Uterus (tissue), 3 donors: ENCODE measurements at regions not wholly inside any gene's neighbourhood (a gene's known extent, or its start where the extent isn't known, plus 50 kb on each side); places are given as distances from the start of the nearest gene placed in this dataset.
"Not testable (repeated sequence)": the region's sequence is repeated elsewhere in the genome, so short reads cannot be mapped to it uniquely, and the experiment has no call there.

Experiments used
- DNase-seq, 2 donors: peaks; one replicate each; pipeline ENCODE4 v3.0.0-alpha.2; 2019 to 2020
- H3K27ac ChIP-seq, 2 donors: fragments of 200-600 bp; sonication (generic); 1 replicate in 1 of 2; 2 replicates in 1 of 2; pipeline ENCODE4 v1.5.1; 2016 to 2018
- H3K27me3 ChIP-seq, 2 donors: fragments of 200-600 bp; sonication (generic); one replicate each; pipeline ENCODE4 v1.5.1; 2018 to 2019; ENCODE audit warnings: control low read depth in 1 of 2
- H3K36me3 ChIP-seq, 2 donors: fragments of 200-600 bp; sonication (generic); one replicate each; pipeline ENCODE4 v1.5.1; 2019; ENCODE audit warnings: control low read depth in 1 of 2
- H3K4me1 ChIP-seq, 2 donors: fragments of 200-600 bp; sonication (generic); one replicate each; pipeline ENCODE4 v1.5.1; 2018 to 2019; ENCODE audit warnings: control low read depth in 1 of 2
- H3K4me3 ChIP-seq, 2 donors: fragments of 200-600 bp; sonication (generic); 1 replicate in 1 of 2; 2 replicates in 1 of 2; pipeline ENCODE4 v1.5.1; 2018 to 2019; ENCODE audit warnings: mild to moderate bottlenecking in 1 of 2
- H3K9me3 ChIP-seq, 2 donors: fragments of 200-600 bp; sonication (generic); one replicate each; pipeline ENCODE4 v1.5.1; 2019; ENCODE audit warnings: control low read depth in 1 of 2
- CTCF ChIP-seq, 4 experiments: fragments of 200-600 bp in 2 of 4; fragments of 450-650 bp in 2 of 4; sonication (generic) in 2 of 4; IDR thresholded peaks; one replicate each; pipeline ENCODE4 v1.5.1; 2016 to 2019; ENCODE audit warnings: antibody characterized with exemption in 4 of 4, mild to moderate bottlenecking in 2 of 4, moderate library complexity in 1 of 4
- POLR2A ChIP-seq, 2 donors: fragments of 450-650 bp; IDR thresholded peaks; one replicate each; pipeline ENCODE4 v1.6.1; 2016; ENCODE audit warnings: antibody characterized with exemption in 2 of 2, mild to moderate bottlenecking in 1 of 2, moderate library complexity in 1 of 2
- intact Hi-C: fragments of 100-400 bp; cut with DNase I; formaldehyde crosslinking; loops from one replicate; pipeline ENCODE4 v1.15.1; 2023; ENCODE audit warnings: low total_unique reads
- donor health status: DM: yes; HTN: yes; CAD: no.

- H3K36me3 ChIP-seq: no peaks in the 10 kb centered on the region
- no peak overlapping the region for H3K4me3 ChIP-seq
- no peaks in the 10 kb centered on the region for H3K4me1 ChIP-seq
- H3K27me3 ChIP-seq: no peaks in the 10 kb centered on the region
- intact Hi-C loops: no loop called here
- no peak overlapping the region for H3K27ac ChIP-seq
- no peak for DNase-seq
- no peaks in the 10 kb centered on the region for H3K9me3 ChIP-seq
- TF ChIP-seq CTCF (IDR thresholded peaks at IDR 0.05): no peak
- no peak for TF ChIP-seq POLR2A (IDR thresholded peaks at IDR 0.05)
Measured at GRCh38 chr14:96717116-96717515, 80.1 kb upstream of the VRK1 start.

- H3K27ac ChIP-seq: no peak overlapping the region
- no peaks in the 10 kb centered on the region for H3K36me3 ChIP-seq
- intact Hi-C loops: no loop called here
- no peaks in the 10 kb centered on the region for H3K4me1 ChIP-seq
- no peak for DNase-seq
- no peaks in the 10 kb centered on the region for H3K27me3 ChIP-seq
- no peak for TF ChIP-seq POLR2A (IDR thresholded peaks at IDR 0.05)
- TF ChIP-seq CTCF (IDR thresholded peaks at IDR 0.05): no peak
- H3K9me3 ChIP-seq: no peaks in the 10 kb centered on the region
- H3K4me3 ChIP-seq: no peak overlapping the region
Measured at GRCh38 chr14:96718407-96718806, 78.8 kb upstream of the VRK1 start.

- H3K9me3 ChIP-seq, H3K27ac ChIP-seq, H3K4me1 ChIP-seq, intact Hi-C loops, H3K4me3 ChIP-seq, H3K27me3 ChIP-seq, DNase-seq, H3K36me3 ChIP-seq: not testable (repeated sequence)
Measured at GRCh38 chr14:96720702-96721101, 76.5 kb upstream of the VRK1 start.

GRCh38 chr14:96722736-96723135 lies 74.4 kb upstream of the VRK1 start:
- no peak for DNase-seq
- intact Hi-C loops: no loop called here
- H3K4me1 ChIP-seq: no peaks in the 10 kb centered on the region
- H3K27me3 ChIP-seq: no peaks in the 10 kb centered on the region
- no peak overlapping the region for H3K27ac ChIP-seq
- TF ChIP-seq CTCF (IDR thresholded peaks at IDR 0.05) (no peak), POLR2A (IDR thresholded peaks at IDR 0.05) (no peak)
- no peaks in the 10 kb centered on the region for H3K36me3 ChIP-seq
- no peak overlapping the region for H3K4me3 ChIP-seq
- H3K9me3 ChIP-seq: no peaks in the 10 kb centered on the region

- H3K27ac ChIP-seq: no peak overlapping the region
- no peak overlapping the region for H3K4me3 ChIP-seq
- TF ChIP-seq POLR2A (IDR thresholded peaks at IDR 0.05) (no peak), CTCF (IDR thresholded peaks at IDR 0.05) (no peak)
Measured at GRCh38 chr14:96723946-96724345, 73.2 kb upstream of the VRK1 start.

GRCh38 chr14:96725232-96725631 lies 72.0 kb upstream of the VRK1 start:
- Histone ChIP-seq H3K4me1 (no peaks in the 10 kb centered on the region), H3K36me3 (no peaks in the 10 kb centered on the region), H3K27ac (no peak overlapping the region), H3K9me3 (no peaks in the 10 kb centered on the region), H3K4me3 (no peak overlapping the region), H3K27me3 (no peaks in the 10 kb centered on the region)
- intact Hi-C loops: no loop called here
- TF ChIP-seq POLR2A (IDR thresholded peaks at IDR 0.05) (no peak), CTCF (IDR thresholded peaks at IDR 0.05) (no peak)
- no peak for DNase-seq

More at GRCh38 chr14:96723946-96724345, 73.2 kb upstream of the VRK1 start:
- no peak for DNase-seq
- H3K36me3 ChIP-seq: no peaks in the 10 kb centered on the region
- no peaks in the 10 kb centered on the region for H3K4me1 ChIP-seq
- intact Hi-C loops: no loop called here
- H3K27me3 ChIP-seq: no peaks in the 10 kb centered on the region
- H3K9me3 ChIP-seq: no peaks in the 10 kb centered on the region
